Neural progenitor cell (in vitro differentiated cells): ENCODE measurements at regions not wholly inside any gene's neighbourhood (a gene's known extent, or its start where the extent isn't known, plus 50 kb on each side); places are given as distances from the start of the nearest gene placed in this dataset.
"Not testable (repeated sequence)": the region's sequence is repeated elsewhere in the genome, so short reads cannot be mapped to it uniquely, and the experiment has no call there.

ENCODE experiments used
- DNase-seq: peaks from one replicate; pipeline ENCODE4 v3.0.0-alpha.2; 2016; ENCODE audit warnings: low spot score
- H2AFZ ChIP-seq: fragments of 200-600 bp; sonication (generic); replicated peaks from 2 replicates; pipeline ENCODE4 v1.6.1; 2016; ENCODE audit warnings: antibody characterized with exemption
- H3F3A ChIP-seq: fragments of 200-600 bp; sonication (generic); 2 replicates; pipeline ENCODE4 v1.6.1; 2016; ENCODE audit warnings: antibody characterized with exemption, low read depth
- H3K27ac ChIP-seq: fragments of 200-600 bp; sonication (generic); 2 replicates; pipeline ENCODE4 v1.5.1; 2016; ENCODE audit warnings: mild to moderate bottlenecking
- H3K27me3 ChIP-seq: fragments of 200-600 bp; sonication (generic); 2 replicates; pipeline ENCODE4 v1.6.1; 2016; ENCODE audit warnings: mild to moderate bottlenecking, moderate library complexity
- H3K36me3 ChIP-seq: fragments of 200-600 bp; sonication (generic); 2 replicates; pipeline ENCODE4 v1.5.1; 2016
- H3K4me1 ChIP-seq: fragments of 200-600 bp; sonication (generic); 2 replicates; pipeline ENCODE4 v1.6.1; 2016; ENCODE audit warnings: mixed run types
- H3K4me2 ChIP-seq: fragments of 200-600 bp; sonication (generic); 2 replicates; pipeline ENCODE4 v1.6.1; 2016
- H3K4me3 ChIP-seq: fragments of 200-600 bp; sonication (generic); 2 replicates; pipeline ENCODE4 v1.5.1; 2016
- H3K79me2 ChIP-seq: fragments of 200-600 bp; sonication (generic); 2 replicates; pipeline ENCODE4 v1.6.1; 2016; ENCODE audit warnings: low read depth
- H3K9ac ChIP-seq: fragments of 200-600 bp; sonication (generic); 2 replicates; pipeline ENCODE4 v1.6.1; 2016
- H3K9me3 ChIP-seq: fragments of 200-600 bp; sonication (generic); 2 replicates; pipeline ENCODE4 v1.5.1; 2016; ENCODE audit warnings: low read depth
- H4K20me1 ChIP-seq: fragments of 200-600 bp; sonication (generic); 2 replicates; pipeline ENCODE4 v1.6.1; 2016; ENCODE audit warnings: low read depth
- H3K27ac Mint-ChIP-seq: 3 replicates; pipeline ENCODE4 v1.8.0; 2021; ENCODE audit warnings: mixed read lengths
- H3K27me3 Mint-ChIP-seq: 2 replicates; pipeline ENCODE4 v1.8.0; 2022; ENCODE audit warnings: low read depth, mild to moderate bottlenecking, inconsistent platforms, moderate library complexity, mixed read lengths; ENCODE audit not compliant: insufficient read depth
- H3K36me3 Mint-ChIP-seq: 3 replicates; pipeline ENCODE4 v1.8.0; 2021; ENCODE audit warnings: mixed read lengths
- H3K4me1 Mint-ChIP-seq: 3 replicates; pipeline ENCODE4 v1.8.0; 2021; ENCODE audit warnings: mixed read lengths
- H3K4me3 Mint-ChIP-seq: 3 replicates; pipeline ENCODE4 v1.8.0; 2021; ENCODE audit warnings: mild to moderate bottlenecking, moderate library complexity, mixed read lengths
- H3K9me3 Mint-ChIP-seq: 3 replicates; pipeline ENCODE4 v1.8.0; 2020; ENCODE audit warnings: mixed read lengths

DNA sequence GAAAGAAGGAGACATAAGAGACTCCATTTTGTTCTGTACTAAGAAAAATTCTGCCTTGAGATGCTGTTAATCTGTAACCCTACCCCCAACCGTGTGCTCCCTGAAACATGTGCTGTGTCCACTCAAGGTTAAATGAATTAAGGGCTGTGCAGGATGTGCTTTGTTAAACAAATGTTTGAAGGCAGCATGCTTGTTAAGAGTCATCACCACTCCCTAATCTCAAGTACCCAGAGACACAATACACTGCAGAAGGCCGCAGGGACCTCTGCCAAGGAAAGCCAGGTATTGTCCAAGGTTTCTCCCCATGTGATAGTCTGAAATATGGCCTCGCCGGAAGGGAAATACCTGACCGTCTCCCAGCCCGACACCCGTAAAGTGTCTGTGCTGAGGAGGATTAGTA, 152.4 kb upstream of the NOTCH2NLA start:
- not testable (repeated sequence) for H3K27ac Mint-ChIP-seq, H2AFZ ChIP-seq, H3K27me3 ChIP-seq, H3K4me3 Mint-ChIP-seq, H3K9me3 ChIP-seq, H3K27ac ChIP-seq, H3K36me3 Mint-ChIP-seq, H3K9ac ChIP-seq, H3K27me3 Mint-ChIP-seq, DNase-seq, H3K4me1 ChIP-seq, H3K9me3 Mint-ChIP-seq, H3K79me2 ChIP-seq, H3K4me2 ChIP-seq, H3K4me3 ChIP-seq, H3K36me3 ChIP-seq, H4K20me1 ChIP-seq
- peaks cover 15% of the 10 kb centered on the region for H3K4me1 Mint-ChIP-seq
- peaks cover 17% of the 10 kb centered on the region for H3F3A ChIP-seq

DNA sequence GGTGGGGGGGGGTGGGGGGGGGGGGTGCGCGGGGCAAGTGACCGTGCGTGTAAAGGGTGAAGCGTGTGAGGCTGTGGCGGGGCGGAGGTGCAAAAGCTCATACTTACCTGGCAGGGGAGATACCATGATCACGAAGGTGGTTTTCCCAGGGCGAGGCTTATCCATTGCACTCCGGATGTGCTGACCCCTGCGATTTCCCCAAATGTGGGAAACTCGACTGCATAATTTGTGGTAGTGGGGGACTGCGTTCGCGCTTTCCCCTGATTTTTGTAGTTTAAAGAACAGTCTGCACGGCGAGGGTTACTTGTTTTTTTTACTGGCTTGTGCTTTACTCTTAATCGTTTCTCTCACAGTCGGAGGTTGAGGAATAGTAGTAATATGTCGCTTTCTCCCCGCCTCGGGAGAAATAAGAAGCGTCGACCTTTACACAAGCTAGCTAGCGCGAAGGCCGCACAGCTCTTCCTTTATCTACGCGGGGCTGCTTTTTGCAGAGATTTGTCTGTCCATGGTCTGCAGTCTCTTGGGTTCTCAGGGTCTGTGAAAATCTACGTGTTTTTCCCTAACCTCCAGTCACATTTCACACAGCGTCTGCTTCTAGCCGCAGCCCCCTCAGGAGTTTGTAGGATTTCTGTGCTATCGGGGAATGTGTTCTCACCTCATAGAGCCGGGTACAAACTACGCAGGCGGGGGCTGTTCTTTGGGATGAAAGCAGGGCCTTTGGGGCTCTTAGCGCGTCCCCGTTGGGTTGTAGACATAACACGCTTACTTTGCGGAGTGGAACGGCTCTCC, 148.1 kb upstream of the NOTCH2NLA start:
- not testable (repeated sequence) for H3K9ac ChIP-seq

GRCh38 chr1:146376309-146376707, 147.5 kb upstream of the NOTCH2NLA start:
- Mint-ChIP-seq H3K27ac (peak overlapping the region; percentile 100), H3K4me3 (peak overlapping the region; percentile 85), H3K4me1 (peaks cover 14% of the 10 kb centered on the region)
- Histone ChIP-seq H3K4me2 (peak overlapping the region; percentile 40), H3K27ac (peak overlapping the region; percentile 98), H3K4me3 (peak overlapping the region; percentile 25), H3F3A (peaks cover 17% of the 10 kb centered on the region)
- H3K27me3 Mint-ChIP-seq, H3K9me3 Mint-ChIP-seq, H3K27me3 ChIP-seq, H3K36me3 ChIP-seq, H3K9me3 ChIP-seq, H3K79me2 ChIP-seq, H2AFZ ChIP-seq, H3K9ac ChIP-seq, H4K20me1 ChIP-seq, H3K36me3 Mint-ChIP-seq, H3K4me1 ChIP-seq: not testable (repeated sequence)
- peak; percentile 81 for DNase-seq

More for the DNA sequence above, 148.1 kb upstream of the NOTCH2NLA start:
- Mint-ChIP-seq H3K4me1 (peaks cover 15% of the 10 kb centered on the region), H3K4me3 (peak overlapping the region; percentile 85), H3K27ac (peak overlapping the region; percentile 100)
- not testable (repeated sequence) for H3K79me2 ChIP-seq, H2AFZ ChIP-seq, H3K4me1 ChIP-seq, H3K27me3 Mint-ChIP-seq, H4K20me1 ChIP-seq, H3K36me3 Mint-ChIP-seq, H3K9me3 Mint-ChIP-seq, H3K9me3 ChIP-seq, H3K27me3 ChIP-seq, H3K36me3 ChIP-seq
- peak; percentile 91 for DNase-seq
- Histone ChIP-seq H3K4me3 (peak overlapping the region; percentile 37), H3K27ac (peak overlapping the region; percentile 98), H3K4me2 (peak overlapping the region; percentile 75), H3F3A (peaks cover 17% of the 10 kb centered on the region)

DNA sequence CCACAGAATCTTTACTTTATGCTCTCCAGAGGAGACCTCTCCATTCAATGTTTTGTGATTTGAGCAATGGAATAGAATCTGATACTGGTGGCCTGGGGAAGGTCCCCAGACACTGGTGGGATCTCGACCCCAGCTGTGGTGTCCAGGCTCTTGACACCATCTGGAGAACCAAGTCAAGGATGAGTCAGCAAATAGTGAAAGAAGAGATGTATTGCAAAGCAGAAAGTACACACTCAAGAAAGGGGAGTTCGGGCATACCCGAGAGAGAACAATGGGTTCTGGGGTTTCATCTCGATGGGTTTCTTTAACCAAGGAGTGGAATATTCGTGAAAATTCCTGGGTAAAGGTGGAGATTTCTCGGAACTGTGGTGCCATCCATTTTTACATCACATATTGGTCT, 146.3 kb upstream of the NOTCH2NLA start:
- not testable (repeated sequence) for H3K27me3 ChIP-seq, H3K36me3 Mint-ChIP-seq, H3K9ac ChIP-seq, H3K4me1 ChIP-seq, H3K36me3 ChIP-seq, H3K4me2 ChIP-seq, H3K9me3 ChIP-seq, H3K79me2 ChIP-seq, H3K27ac Mint-ChIP-seq, H3K4me3 ChIP-seq, H3K27me3 Mint-ChIP-seq, H3K9me3 Mint-ChIP-seq, H3K27ac ChIP-seq, H4K20me1 ChIP-seq, DNase-seq, H3K4me3 Mint-ChIP-seq, H2AFZ ChIP-seq
- peaks cover 11% of the 10 kb centered on the region for H3K4me1 Mint-ChIP-seq
- H3F3A ChIP-seq = peaks cover 19% of the 10 kb centered on the region

GRCh38 chr1:146369940-146370339, 141.1 kb upstream of the NOTCH2NLA start:
- DNase-seq = peak; percentile 74
- Histone ChIP-seq H3K4me3 (peak overlapping the region; percentile 42), H3K4me2 (peak overlapping the region; percentile 69)
- H3K4me1 Mint-ChIP-seq, H3K4me1 ChIP-seq, H4K20me1 ChIP-seq, H3K27me3 ChIP-seq, H3K9me3 ChIP-seq, H3K27me3 Mint-ChIP-seq, H3K9me3 Mint-ChIP-seq, H3K9ac ChIP-seq, H3K36me3 ChIP-seq, H3K79me2 ChIP-seq, H3K27ac ChIP-seq, H3K36me3 Mint-ChIP-seq, H3F3A ChIP-seq, H2AFZ ChIP-seq: not testable (repeated sequence)
- peak overlapping the region; percentile 74 for H3K27ac Mint-ChIP-seq
- peak overlapping the region; percentile 85 for H3K4me3 Mint-ChIP-seq

GRCh38 chr1:146355373-146355772, 126.6 kb upstream of the NOTCH2NLA start:
- not testable (repeated sequence) for H3K4me3 ChIP-seq, H3F3A ChIP-seq, H3K27me3 ChIP-seq, H3K4me1 Mint-ChIP-seq, H3K4me2 ChIP-seq, H4K20me1 ChIP-seq, DNase-seq, H3K27ac Mint-ChIP-seq, H2AFZ ChIP-seq, H3K36me3 ChIP-seq, H3K9me3 Mint-ChIP-seq, H3K4me3 Mint-ChIP-seq, H3K27me3 Mint-ChIP-seq, H3K9ac ChIP-seq, H3K9me3 ChIP-seq, H3K79me2 ChIP-seq, H3K27ac ChIP-seq, H3K4me1 ChIP-seq, H3K36me3 Mint-ChIP-seq

- H3K9me3 ChIP-seq, H3K4me3 ChIP-seq, H3K4me3 Mint-ChIP-seq, H3K4me1 ChIP-seq, H3K36me3 Mint-ChIP-seq, H3K36me3 ChIP-seq, DNase-seq, H3K4me2 ChIP-seq, H3K27ac ChIP-seq, H3K27me3 ChIP-seq, H3K9ac ChIP-seq, H3F3A ChIP-seq, H4K20me1 ChIP-seq, H3K27me3 Mint-ChIP-seq, H2AFZ ChIP-seq, H3K27ac Mint-ChIP-seq, H3K4me1 Mint-ChIP-seq, H3K79me2 ChIP-seq, H3K9me3 Mint-ChIP-seq: not testable (repeated sequence)
These were observed 98.0 kb upstream of the NOTCH2NLA start for GRCh38 chr1:146326863-146327262.

- not testable (repeated sequence) for H3K4me1 ChIP-seq, H3K9me3 Mint-ChIP-seq, H3K9me3 ChIP-seq, H3K79me2 ChIP-seq, DNase-seq, H3K36me3 Mint-ChIP-seq, H3K27ac Mint-ChIP-seq, H3K4me3 ChIP-seq, H4K20me1 ChIP-seq, H3F3A ChIP-seq, H3K9ac ChIP-seq, H3K4me1 Mint-ChIP-seq, H3K4me2 ChIP-seq, H3K4me3 Mint-ChIP-seq, H3K36me3 ChIP-seq, H3K27me3 ChIP-seq, H3K27ac ChIP-seq, H2AFZ ChIP-seq, H3K27me3 Mint-ChIP-seq
These were observed 95.6 kb upstream of the NOTCH2NLA start for GRCh38 chr1:146324463-146324862.
